ENCODE measurements at regions not wholly inside any gene's neighbourhood (a gene's known extent, or its start where the extent isn't known, plus 50 kb on each side); places are given as distances from the start of the nearest gene placed in this dataset.

- BruUV-seq (replicated peaks) = no TSS peak
- POLR2A ChIA-PET = no interaction called here
- in situ Hi-C loops (cut with MboI) = no loop called here
Observed at GRCh38 chrX:747176-747575, 116.6 kb downstream of the SHOX start.

More at GRCh38 chrX:747176-747575, 116.6 kb downstream of the SHOX start:
- ChIA-PET CTCF (no interaction called here), RAD21 (ENCODE audit: unreplicated experiment) (no interaction called here), SMC1A (ENCODE audit: uncharacterized antibody, unreplicated experiment) (no interaction called here)
- Histone ChIP-seq H3K4me1 (ENCODE audit: control insufficient read depth, insufficient read depth, low read length) (no peaks in the 10 kb centered on the region), H2AFZ (ENCODE audit: control insufficient read depth, low read depth, low read length) (no peak overlapping the region), H3K9me3 (replicated peaks; ENCODE audit: control insufficient read depth, insufficient read depth, low read length) (no peaks in the 10 kb centered on the region), H3K27me3 (replicated peaks in 1 of 2; ENCODE audit: control insufficient read depth in 2 of 2, insufficient read depth in 2 of 2, low read length in 1 of 2) (no peaks in the 10 kb centered on the region), H3K79me2 (ENCODE audit: control insufficient read depth, insufficient read depth, low read length) (no peaks in the 10 kb centered on the region), H3K4me3 (no peak overlapping the region), H3K4me2 (ENCODE audit: control insufficient read depth, insufficient read depth) (no peak overlapping the region), H4K20me1 (ENCODE audit: control insufficient read depth, insufficient read depth) (no peaks in the 10 kb centered on the region), H3K9ac (ENCODE audit: control insufficient read depth, insufficient read depth, low read length) (no peak overlapping the region), H3K27ac (ENCODE audit: control insufficient read depth, insufficient read depth) (no peak overlapping the region), H3K36me3 (ENCODE audit: control insufficient read depth in 2 of 2, insufficient read depth in 2 of 2, low read length in 1 of 2) (no peaks in the 10 kb centered on the region)
- intact Hi-C loops (cut with micrococcal nuclease; ENCODE audit: unreplicated experiment) = no loop called here
- WGBS (ENCODE audit: insufficient coverage, insufficient replicate concordance, low lambda C conversion rate, missing lambda C conversion rate) = 50% methylated on average over 2 of the region's 2 CpGs
- TF ChIP-seq SIX5 (IDR thresholded peaks at IDR 0.05; ENCODE audit: low read depth, low read length, severe bottlenecking) = no peak
- TF ChIP-seq MXI1 (IDR thresholded peaks at IDR 0.05; ENCODE audit: low read depth, low read length) = no peak
- no peak for TF ChIP-seq TCF7 (IDR thresholded peaks at IDR 0.05; ENCODE audit: borderline replicate concordance)
- no peak for TF ChIP-seq EGR1 (IDR thresholded peaks at IDR 0.05; ENCODE audit: borderline replicate concordance in 1 of 2, low read depth in 2 of 2, low read length in 2 of 2)
- TF ChIP-seq RELA (IDR thresholded peaks at IDR 0.05; ENCODE audit: borderline replicate concordance, partially characterized antibody) = no peak
- no peak for TF ChIP-seq NRF1 (conservative IDR thresholded peaks at IDR 0.05; ENCODE audit: low read depth, low read length)
- TF ChIP-seq CBX5 (IDR thresholded peaks at IDR 0.05; ENCODE audit: low read depth) = no peak
- TF ChIP-seq NFYA (IDR thresholded peaks at IDR 0.05; ENCODE audit: borderline replicate concordance, low read depth, low read length) = no peak
- no peak for TF ChIP-seq ATF3 (IDR thresholded peaks at IDR 0.05; ENCODE audit: borderline replicate concordance, extremely low read depth, low read depth, low read length)
- no peak for TF ChIP-seq ZSCAN29 (IDR thresholded peaks at IDR 0.05)
- no peak for TF ChIP-seq KLF5 (IDR thresholded peaks at IDR 0.05; ENCODE audit: partially characterized antibody)
- TF ChIP-seq MEF2B (IDR thresholded peaks at IDR 0.05; ENCODE audit: partially characterized antibody, poor library complexity, severe bottlenecking) = no peak
- TF ChIP-seq BCLAF1 (IDR thresholded peaks at IDR 0.05) = no peak
- no peak for TF ChIP-seq ZNF24 (IDR thresholded peaks at IDR 0.05)
- TF ChIP-seq FOXM1 (IDR thresholded peaks at IDR 0.05; ENCODE audit: low read depth, low read length) = no peak
- ATAC-seq (no peak), DNase-seq (ENCODE audit: low read depth, low spot score) (no peak), FAIRE-seq (no peak)
